ENCODE measurements at regions not wholly inside any gene's neighbourhood (a gene's known extent, or its start where the extent isn't known, plus 50 kb on each side); places are given as distances from the start of the nearest gene placed in this dataset.

DNA sequence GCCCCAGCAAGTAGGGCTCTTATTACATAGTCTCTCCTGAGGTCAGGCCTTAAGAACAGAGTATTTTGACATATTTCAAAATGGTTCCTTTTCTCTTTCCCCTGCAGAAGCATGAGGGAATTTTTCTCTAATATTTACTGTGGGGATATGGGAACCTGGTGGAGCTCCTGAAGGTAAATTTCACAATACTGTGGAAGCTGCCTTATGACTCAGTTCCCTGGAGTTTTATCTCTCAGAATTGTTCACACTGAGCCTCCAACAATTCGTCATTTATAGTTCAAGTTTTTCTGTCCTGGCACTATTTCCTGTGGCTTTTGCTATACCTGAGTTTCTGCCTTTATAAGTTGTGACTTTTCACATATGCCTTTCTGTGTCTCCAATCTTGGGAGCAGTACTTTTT is 607.2 kb upstream of the NDST4 start:
- Mint-ChIP-seq H3K4me3 (no peak overlapping the region), H3K36me3 (no peaks in the 10 kb centered on the region), H3K9me3 (peaks cover 0 to 2% (median 0%) of the 10 kb centered on the region in 7 donors), H3K27me3 (ENCODE audit: low read depth in 3 of 3) (no peaks in the 10 kb centered on the region), H3K27ac (no peak overlapping the region), H3K4me1 (no peaks in the 10 kb centered on the region)
- no peak for DNase-seq
- Histone ChIP-seq H3K27ac (ENCODE audit: low read depth in 1 of 2, low read length in 2 of 2) (no peak overlapping the region), H3K9me3 (replicated peaks in 1 of 2; ENCODE audit: control insufficient read depth in 1 of 2, insufficient read depth in 1 of 2, low read length in 2 of 2) (no peaks in the 10 kb centered on the region), H3K9ac (ENCODE audit: insufficient read depth, low read length, poor library complexity, severe bottlenecking) (no peak overlapping the region), H3K36me3 (replicated peaks in 1 of 2; ENCODE audit: control insufficient read depth in 1 of 2, insufficient read depth in 2 of 2, low read length in 2 of 2) (no peaks in the 10 kb centered on the region), H3K4me1 (ENCODE audit: control insufficient read depth in 1 of 2, insufficient read depth in 2 of 2, low read length in 2 of 2) (no peaks in the 10 kb centered on the region), H4K20me1 (ENCODE audit: insufficient read depth, low read length) (no peaks in the 10 kb centered on the region), H3K27me3 (ENCODE audit: control insufficient read depth in 2 of 2, insufficient read depth in 2 of 2, low read length in 2 of 2) (no peaks in the 10 kb centered on the region), H2AFZ (ENCODE audit: insufficient read depth, low read depth, low read length, poor library complexity, severe bottlenecking) (no peak overlapping the region), H3K4me2 (replicated peaks; ENCODE audit: extremely low read depth, low read length, poor library complexity, severe bottlenecking) (no peak overlapping the region), H3K79me2 (ENCODE audit: insufficient read depth, low read length) (no peaks in the 10 kb centered on the region), H3K4me3 (replicated peaks in 1 of 3; ENCODE audit: low read depth in 2 of 3, low read length in 3 of 3) (no peak overlapping the region)
- intact Hi-C loops (cut with micrococcal nuclease): no loop called here
- no CpG with 5 or more reads among the region's 1 CpG for WGBS (ENCODE audit: insufficient coverage)
- TF ChIP-seq, protein P1, sequence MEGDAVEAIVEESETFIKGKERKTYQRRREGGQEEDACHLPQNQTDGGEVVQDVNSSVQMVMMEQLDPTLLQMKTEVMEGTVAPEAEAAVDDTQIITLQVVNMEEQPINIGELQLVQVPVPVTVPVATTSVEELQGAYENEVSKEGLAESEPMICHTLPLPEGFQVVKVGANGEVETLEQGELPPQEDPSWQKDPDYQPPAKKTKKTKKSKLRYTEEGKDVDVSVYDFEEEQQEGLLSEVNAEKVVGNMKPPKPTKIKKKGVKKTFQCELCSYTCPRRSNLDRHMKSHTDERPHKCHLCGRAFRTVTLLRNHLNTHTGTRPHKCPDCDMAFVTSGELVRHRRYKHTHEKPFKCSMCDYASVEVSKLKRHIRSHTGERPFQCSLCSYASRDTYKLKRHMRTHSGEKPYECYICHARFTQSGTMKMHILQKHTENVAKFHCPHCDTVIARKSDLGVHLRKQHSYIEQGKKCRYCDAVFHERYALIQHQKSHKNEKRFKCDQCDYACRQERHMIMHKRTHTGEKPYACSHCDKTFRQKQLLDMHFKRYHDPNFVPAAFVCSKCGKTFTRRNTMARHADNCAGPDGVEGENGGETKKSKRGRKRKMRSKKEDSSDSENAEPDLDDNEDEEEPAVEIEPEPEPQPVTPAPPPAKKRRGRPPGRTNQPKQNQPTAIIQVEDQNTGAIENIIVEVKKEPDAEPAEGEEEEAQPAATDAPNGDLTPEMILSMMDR (IDR thresholded peaks at IDR 0.05): no peak

DNA sequence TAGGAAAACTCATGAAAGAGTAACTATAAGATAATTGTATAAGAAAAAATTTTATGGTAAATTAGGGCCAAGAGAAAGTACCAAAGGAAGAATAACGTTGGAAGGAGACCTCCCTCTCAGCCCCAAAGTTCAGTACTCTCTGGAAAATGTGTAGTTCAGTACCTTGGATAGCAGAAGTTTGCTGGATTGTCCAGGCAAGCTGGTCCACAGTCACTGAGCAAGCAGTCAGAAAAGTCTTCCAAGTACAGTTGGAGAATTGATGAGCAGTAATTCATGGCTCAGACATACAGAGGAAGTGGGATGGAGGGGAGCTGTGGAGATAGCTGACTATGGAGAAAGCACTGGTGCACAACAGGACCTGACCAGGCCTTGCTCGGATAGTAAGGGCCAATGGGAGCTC is 598.2 kb upstream of the NDST4 start:
- Histone ChIP-seq H3K9ac (ENCODE audit: insufficient read depth, low read length, poor library complexity, severe bottlenecking) (no peak overlapping the region), H2AFZ (ENCODE audit: insufficient read depth, low read depth, low read length, poor library complexity, severe bottlenecking) (no peak overlapping the region), H3K79me2 (ENCODE audit: insufficient read depth, low read length) (no peaks in the 10 kb centered on the region), H3K4me3 (replicated peaks in 1 of 3; ENCODE audit: low read depth in 2 of 3, low read length in 3 of 3) (no peak overlapping the region), H3K27ac (ENCODE audit: low read depth in 1 of 2, low read length in 2 of 2) (no peak overlapping the region), H4K20me1 (ENCODE audit: insufficient read depth, low read length) (no peaks in the 10 kb centered on the region), H3K36me3 (replicated peaks in 1 of 2; ENCODE audit: control insufficient read depth in 1 of 2, insufficient read depth in 2 of 2, low read length in 2 of 2) (no peaks in the 10 kb centered on the region), H3K9me3 (replicated peaks in 1 of 2; ENCODE audit: control insufficient read depth in 1 of 2, insufficient read depth in 1 of 2, low read length in 2 of 2) (no peaks in the 10 kb centered on the region), H3K4me1 (ENCODE audit: control insufficient read depth in 1 of 2, insufficient read depth in 2 of 2, low read length in 2 of 2) (no peaks in the 10 kb centered on the region), H3K4me2 (replicated peaks; ENCODE audit: extremely low read depth, low read length, poor library complexity, severe bottlenecking) (no peak overlapping the region), H3K27me3 (ENCODE audit: control insufficient read depth in 2 of 2, insufficient read depth in 2 of 2, low read length in 2 of 2) (no peaks in the 10 kb centered on the region)
- H3K9me3 Mint-ChIP-seq: peaks cover 0 to 3% (median 0%) of the 10 kb centered on the region in 7 donors
- H3K27ac Mint-ChIP-seq: no peak overlapping the region
- H3K27me3 Mint-ChIP-seq (ENCODE audit: low read depth in 3 of 3): peaks cover 0 to 3% (median 0%) of the 10 kb centered on the region in 3 donors
- 71% methylated on average over 1 of the region's 2 CpGs for WGBS (ENCODE audit: insufficient coverage)
- no peaks in the 10 kb centered on the region for H3K36me3 Mint-ChIP-seq
- H3K4me1 Mint-ChIP-seq: no peaks in the 10 kb centered on the region
- DNase-seq: no peak
- intact Hi-C loops (cut with micrococcal nuclease): no loop called here
- TF ChIP-seq, protein P1 (IDR thresholded peaks at IDR 0.05): no peak
- H3K4me3 Mint-ChIP-seq: no peak overlapping the region

All from CD14-positive monocyte (primary cell).